Omental fat pad (tissue), 3 donors: ENCODE measurements at regions not wholly inside any gene's neighbourhood (a gene's known extent, or its start where the extent isn't known, plus 50 kb on each side); places are given as distances from the start of the nearest gene placed in this dataset.

Source experiments
- ATAC-seq: fragments of 150-250 bp; one replicate; pipeline ENCODE4 v1.9.1; 2016; ENCODE audit warnings: mild to moderate bottlenecking, moderate library complexity; ENCODE audit not compliant: low FRiP score
- DNase-seq: peaks from one replicate; pipeline ENCODE4 v3.0.0-alpha.2; 2019; ENCODE audit warnings: low spot score
- CTCF ChIP-seq, 3 donors: fragments of 450-650 bp; IDR thresholded peaks; one replicate each; pipeline ENCODE4 v1.5.1; 2016 to 2017; ENCODE audit warnings: antibody characterized with exemption in 3 of 3, mild to moderate bottlenecking in 3 of 3, moderate library complexity in 2 of 3

GRCh38 chr1:239224100-239224499 lies 162.3 kb upstream of the CHRM3 start:
- TF ChIP-seq CTCF (IDR thresholded peaks at IDR 0.05): no peak
- DNase-seq: no peak
- ATAC-seq: no peak

- ATAC-seq (no peak), DNase-seq (no peak)
- TF ChIP-seq CTCF (IDR thresholded peaks at IDR 0.05): no peak
Observed at GRCh38 chr1:239222999-239223398, 163.4 kb upstream of the CHRM3 start.

GRCh38 chr1:239221656-239222055 lies 164.7 kb upstream of the CHRM3 start:
- no peak for ATAC-seq
- no peak for DNase-seq
- TF ChIP-seq CTCF (IDR thresholded peaks at IDR 0.05): no peak

GRCh38 chr1:239219679-239220078 lies 166.7 kb upstream of the CHRM3 start:
- TF ChIP-seq CTCF (IDR thresholded peaks at IDR 0.05): no peak
- DNase-seq (no peak), ATAC-seq (no peak)

GRCh38 chr1:239218301-239218700 lies 168.1 kb upstream of the CHRM3 start:
- no peak for ATAC-seq
- no peak for TF ChIP-seq CTCF (IDR thresholded peaks at IDR 0.05)

GRCh38 chr1:239212811-239213220 lies 173.6 kb upstream of the CHRM3 start:
- no peak for TF ChIP-seq CTCF (IDR thresholded peaks at IDR 0.05)
- no peak for ATAC-seq
- DNase-seq: no peak

More at GRCh38 chr1:239218301-239218700, 168.1 kb upstream of the CHRM3 start:
- DNase-seq: no peak

GRCh38 chr1:239209591-239209990 lies 176.8 kb upstream of the CHRM3 start:
- TF ChIP-seq CTCF (IDR thresholded peaks at IDR 0.05): no peak
- DNase-seq (no peak), ATAC-seq (no peak)
